ENCODE measurements at regions not wholly inside any gene's neighbourhood (a gene's known extent, or its start where the extent isn't known, plus 50 kb on each side); places are given as distances from the start of the nearest gene placed in this dataset.

- H3K27me3 ChIP-seq: no peaks in the 10 kb centered on the region
- intact Hi-C loops (cut with DNase I): no loop called here
- no peaks in the 10 kb centered on the region for H3K9me3 ChIP-seq
- no peak for DNase-seq
- no peaks in the 10 kb centered on the region for H3K4me1 ChIP-seq
- WGBS, 2 donors: 39 to 43% methylated on average over 5 of the region's 5 CpGs
- TF ChIP-seq, protein P1, sequence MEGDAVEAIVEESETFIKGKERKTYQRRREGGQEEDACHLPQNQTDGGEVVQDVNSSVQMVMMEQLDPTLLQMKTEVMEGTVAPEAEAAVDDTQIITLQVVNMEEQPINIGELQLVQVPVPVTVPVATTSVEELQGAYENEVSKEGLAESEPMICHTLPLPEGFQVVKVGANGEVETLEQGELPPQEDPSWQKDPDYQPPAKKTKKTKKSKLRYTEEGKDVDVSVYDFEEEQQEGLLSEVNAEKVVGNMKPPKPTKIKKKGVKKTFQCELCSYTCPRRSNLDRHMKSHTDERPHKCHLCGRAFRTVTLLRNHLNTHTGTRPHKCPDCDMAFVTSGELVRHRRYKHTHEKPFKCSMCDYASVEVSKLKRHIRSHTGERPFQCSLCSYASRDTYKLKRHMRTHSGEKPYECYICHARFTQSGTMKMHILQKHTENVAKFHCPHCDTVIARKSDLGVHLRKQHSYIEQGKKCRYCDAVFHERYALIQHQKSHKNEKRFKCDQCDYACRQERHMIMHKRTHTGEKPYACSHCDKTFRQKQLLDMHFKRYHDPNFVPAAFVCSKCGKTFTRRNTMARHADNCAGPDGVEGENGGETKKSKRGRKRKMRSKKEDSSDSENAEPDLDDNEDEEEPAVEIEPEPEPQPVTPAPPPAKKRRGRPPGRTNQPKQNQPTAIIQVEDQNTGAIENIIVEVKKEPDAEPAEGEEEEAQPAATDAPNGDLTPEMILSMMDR (IDR thresholded peaks at IDR 0.05): no peak
- no peak overlapping the region for H3K4me3 ChIP-seq
- H3K27ac ChIP-seq: no peak overlapping the region
- no peak for ATAC-seq
- no peak for FAIRE-seq
- H3K36me3 ChIP-seq: no peaks in the 10 kb centered on the region
Measured at GRCh38 chr16:54796211-54796610, 134.5 kb upstream of the IRX5 start.

DNA sequence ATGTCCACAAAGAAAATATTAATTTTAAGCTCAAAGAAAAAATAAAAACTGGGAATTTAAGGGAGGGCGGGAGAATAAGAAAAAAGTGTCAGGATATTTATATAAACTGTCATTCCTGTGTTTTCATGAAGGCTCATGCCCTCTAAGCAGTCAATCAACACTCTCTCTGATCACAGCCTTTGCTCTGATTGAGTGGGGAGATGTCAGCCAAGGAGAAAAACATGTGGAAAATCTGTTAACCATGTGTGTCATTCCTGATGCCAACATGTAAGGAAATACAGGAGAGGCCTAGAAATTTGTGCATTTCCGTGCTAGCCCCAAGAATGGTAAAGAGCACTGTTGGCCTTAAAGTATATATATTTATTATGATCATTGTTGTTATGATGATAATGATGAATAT is 137.9 kb upstream of the IRX5 start:
- Histone ChIP-seq H3K27me3 (no peaks in the 10 kb centered on the region), H3K36me3 (no peaks in the 10 kb centered on the region), H3K9me3 (no peaks in the 10 kb centered on the region), H3K4me1 (no peaks in the 10 kb centered on the region), H3K27ac (no peak overlapping the region), H3K4me3 (no peak overlapping the region)
- TF ChIP-seq, protein P1 (IDR thresholded peaks at IDR 0.05): no peak
- DNase-seq (no peak), FAIRE-seq (no peak), ATAC-seq (no peak)
- 81 to 85% methylated on average over 2 of the region's 2 CpGs for WGBS, 2 donors
- intact Hi-C loops (cut with DNase I): no loop called here

GRCh38 chr16:54787045-54787444 is 143.6 kb upstream of the IRX5 start:
- no peaks in the 10 kb centered on the region for H3K36me3 ChIP-seq
- no peaks in the 10 kb centered on the region for H3K4me1 ChIP-seq
- no peak for DNase-seq
- no peak overlapping the region for H3K27ac ChIP-seq
- H3K27me3 ChIP-seq: no peaks in the 10 kb centered on the region
- FAIRE-seq: no peak
- intact Hi-C loops (cut with DNase I): no loop called here
- 53 to 70% methylated on average over 1 of the region's 1 CpG for WGBS, 2 donors
- TF ChIP-seq, protein P1 (IDR thresholded peaks at IDR 0.05): no peak
- no peak for ATAC-seq
- H3K4me3 ChIP-seq: no peak overlapping the region
- H3K9me3 ChIP-seq: no peaks in the 10 kb centered on the region

DNA sequence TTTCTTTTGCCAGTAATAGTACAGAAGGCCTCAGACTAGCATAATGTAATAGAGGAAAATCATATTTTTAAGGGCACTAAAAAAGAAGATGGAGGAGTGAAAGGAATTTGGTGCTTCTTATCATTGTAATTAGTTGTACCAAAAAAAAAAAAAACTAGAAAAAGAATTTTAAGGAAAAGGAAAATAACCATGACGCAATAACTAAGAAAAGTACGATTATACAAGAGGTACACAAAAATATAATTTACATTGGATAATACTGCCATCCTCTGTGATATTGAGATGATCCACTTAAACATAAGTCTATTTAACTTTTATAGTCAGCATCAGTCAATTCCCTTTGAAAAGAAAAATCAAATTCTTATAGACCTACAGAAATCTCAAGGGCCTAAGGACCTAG is 146.7 kb upstream of the IRX5 start:
- FAIRE-seq: no peak
- TF ChIP-seq, protein P1 (IDR thresholded peaks at IDR 0.05): no peak

DNA sequence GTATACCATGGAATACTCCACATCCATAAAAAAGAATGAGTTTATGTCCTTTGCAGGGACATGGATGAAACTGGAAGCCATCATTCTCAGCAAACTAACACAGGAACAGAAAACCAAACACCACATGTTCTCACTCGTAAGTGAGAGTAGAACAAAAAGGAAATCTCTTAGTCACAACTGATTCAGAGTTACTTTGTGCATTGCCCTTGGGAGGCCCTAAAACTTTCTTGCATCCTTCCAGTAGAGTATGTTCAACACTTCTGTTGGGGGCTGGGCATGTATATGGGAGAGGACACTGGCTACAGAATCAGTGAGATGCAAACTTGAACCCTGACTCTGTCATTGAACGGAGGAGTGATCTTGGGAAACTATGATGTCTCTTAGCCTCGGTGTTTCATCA is 147.4 kb upstream of the IRX5 start:
- ATAC-seq: no peak

More for the DNA sequence above, 146.7 kb upstream of the IRX5 start:
- Histone ChIP-seq H3K36me3 (no peaks in the 10 kb centered on the region), H3K4me3 (no peak overlapping the region), H3K9me3 (no peaks in the 10 kb centered on the region), H3K27ac (no peak overlapping the region), H3K27me3 (no peaks in the 10 kb centered on the region), H3K4me1 (no peaks in the 10 kb centered on the region)
- DNase-seq (no peak), ATAC-seq (no peak)
- intact Hi-C loops (cut with DNase I): no loop called here
- 91 to 93% methylated on average over 2 of the region's 2 CpGs for WGBS, 2 donors

More for the DNA sequence above, 147.4 kb upstream of the IRX5 start:
- DNase-seq: no peak
- no peaks in the 10 kb centered on the region for H3K9me3 ChIP-seq
- H3K27ac ChIP-seq: no peak overlapping the region
- 72 to 76% methylated on average over 3 of the region's 3 CpGs for WGBS, 2 donors
- TF ChIP-seq, protein P1 (IDR thresholded peaks at IDR 0.05): no peak
- FAIRE-seq: no peak
- H3K27me3 ChIP-seq: no peaks in the 10 kb centered on the region
- H3K4me3 ChIP-seq: no peak overlapping the region
- H3K4me1 ChIP-seq: no peaks in the 10 kb centered on the region
- intact Hi-C loops (cut with DNase I): no loop called here
- no peaks in the 10 kb centered on the region for H3K36me3 ChIP-seq
